Esophagus (tissue), 2 donors: ENCODE measurements at regions not wholly inside any gene's neighbourhood (a gene's known extent, or its start where the extent isn't known, plus 50 kb on each side); places are given as distances from the start of the nearest gene placed in this dataset.
A peak's percentile ranks its signal among the peaks of the same experiment; 100 is the strongest.

Experiments
- H3K27ac ChIP-seq, 2 donors: one replicate each; pipeline ENCODE4 v1.5.1; 2013; ENCODE audit warnings: low read depth in 2 of 2, mild to moderate bottlenecking in 2 of 2, inconsistent platforms in 1 of 2, low read length in 1 of 2, moderate library complexity in 1 of 2
- H3K27me3 ChIP-seq, 2 donors: one replicate each; pipeline ENCODE4 v1.6.1; 2013; ENCODE audit warnings: low read length in 2 of 2, control low read depth in 1 of 2, mild to moderate bottlenecking in 1 of 2; ENCODE audit not compliant: insufficient read depth in 2 of 2, control insufficient read depth in 1 of 2
- H3K36me3 ChIP-seq, 2 donors: one replicate each; pipeline ENCODE4 v1.6.1; 2013; ENCODE audit warnings: low read length in 1 of 2; ENCODE audit not compliant: control insufficient read depth in 2 of 2, insufficient read depth in 2 of 2
- H3K4me1 ChIP-seq, 2 donors: one replicate each; pipeline ENCODE4 v1.6.1; 2013; ENCODE audit warnings: low read length in 1 of 2; ENCODE audit not compliant: control insufficient read depth in 2 of 2, insufficient read depth in 2 of 2
- H3K4me3 ChIP-seq, 2 donors: one replicate each; pipeline ENCODE4 v1.5.1; 2013; ENCODE audit warnings: low read length in 2 of 2, mild to moderate bottlenecking in 2 of 2, low read depth in 1 of 2, moderate library complexity in 1 of 2
- H3K9me3 ChIP-seq, 2 donors: one replicate each; pipeline ENCODE4 v1.6.1; 2013; ENCODE audit warnings: mild to moderate bottlenecking in 2 of 2, low read depth in 1 of 2, low read length in 1 of 2, moderate library complexity in 1 of 2; ENCODE audit not compliant: control insufficient read depth in 2 of 2, insufficient read depth in 1 of 2
- WGBS, 2 donors: extraction: QIAGEN DNeasy Blood & Tissue Kit; methylation state at CpG; one replicate each; pipeline ENCODE4 v1.1.7; 2013; 5-methylcytosine and 5-hydroxymethylcytosine counted together
- donor health status: healthy with polysubstance abuse.
- donor health status: Bipolar disorder and iron deficiency.

DNA sequence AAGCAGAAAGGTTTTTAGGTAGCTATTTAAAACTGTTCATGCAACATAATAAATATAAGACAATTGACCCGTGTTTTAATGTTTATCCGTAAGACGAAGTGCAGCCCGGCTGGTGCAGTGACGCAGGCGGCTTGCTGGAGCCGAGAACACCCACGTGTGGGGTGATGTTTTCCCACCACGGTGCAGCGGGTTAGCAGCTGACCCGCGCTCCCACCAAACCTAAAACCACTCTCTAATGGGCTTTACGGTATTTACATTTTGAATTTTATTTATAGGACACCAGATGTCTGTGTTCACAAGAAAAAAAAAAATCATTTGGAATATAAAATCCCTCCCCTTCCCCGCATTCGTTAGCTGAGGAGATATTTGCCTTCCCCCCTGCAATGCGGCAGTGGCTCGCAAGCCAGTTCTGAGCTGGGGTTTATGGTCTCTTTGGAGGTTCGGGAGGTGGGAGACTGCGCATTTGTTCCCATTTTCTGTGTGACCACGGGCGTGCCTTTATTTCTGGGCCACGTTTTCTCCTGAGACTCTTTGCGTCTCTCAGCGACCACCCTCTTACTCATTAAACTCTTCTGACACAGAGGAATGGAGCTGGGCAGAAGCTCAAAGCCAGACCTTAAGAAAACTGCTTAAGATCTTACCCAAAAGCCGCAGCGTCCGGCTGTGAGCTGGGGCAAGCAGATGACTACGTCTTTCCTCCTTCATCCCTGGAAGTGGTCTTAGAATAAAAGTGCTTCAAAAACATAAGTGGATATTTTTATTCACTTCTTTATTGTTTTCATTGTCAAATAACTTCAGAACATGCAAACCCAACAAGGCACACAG, 301.1 kb downstream of the IRF8 start:
- Histone ChIP-seq H3K9me3 (peaks cover 0 to 2% of the 10 kb centered on the region in 2 donors), H3K4me1 (no peaks in the 10 kb centered on the region), H3K27ac (peak overlapping the region; percentile 69 to 83), H3K27me3 (peaks cover 0 to 5% of the 10 kb centered on the region in 2 donors), H3K36me3 (no peaks in the 10 kb centered on the region), H3K4me3 (no peak overlapping the region)
- 47 to 53% methylated on average over 28 of the region's 28 CpGs for WGBS, 2 donors

DNA sequence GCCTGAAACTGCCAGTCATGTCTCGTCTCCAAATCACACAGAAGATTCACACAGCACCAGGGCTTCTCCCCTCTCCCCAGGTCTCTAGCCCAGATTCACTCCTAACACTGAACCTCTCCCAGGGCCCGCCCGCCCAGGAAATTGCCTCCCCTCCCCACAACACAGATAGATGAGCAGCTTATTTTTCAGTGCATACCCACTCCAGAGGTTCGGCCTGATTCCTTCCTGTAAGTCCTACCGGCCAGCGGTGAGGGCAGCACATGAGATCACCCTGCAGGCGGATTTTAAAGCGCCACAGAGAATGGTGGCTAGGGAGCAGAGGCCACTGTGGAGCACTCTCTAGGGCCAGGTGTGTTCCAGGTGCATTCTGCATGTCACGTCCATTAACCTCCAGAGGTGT, 301.8 kb downstream of the IRF8 start:
- Histone ChIP-seq H3K4me1 (no peaks in the 10 kb centered on the region), H3K4me3 (no peak overlapping the region), H3K9me3 (peaks cover 0 to 2% of the 10 kb centered on the region in 2 donors), H3K27ac (peak overlapping the region; percentile 69 to 83), H3K27me3 (peaks cover 0 to 5% of the 10 kb centered on the region in 2 donors), H3K36me3 (no peaks in the 10 kb centered on the region)
- 59 to 64% methylated on average over 9 of the region's 9 CpGs for WGBS, 2 donors

DNA sequence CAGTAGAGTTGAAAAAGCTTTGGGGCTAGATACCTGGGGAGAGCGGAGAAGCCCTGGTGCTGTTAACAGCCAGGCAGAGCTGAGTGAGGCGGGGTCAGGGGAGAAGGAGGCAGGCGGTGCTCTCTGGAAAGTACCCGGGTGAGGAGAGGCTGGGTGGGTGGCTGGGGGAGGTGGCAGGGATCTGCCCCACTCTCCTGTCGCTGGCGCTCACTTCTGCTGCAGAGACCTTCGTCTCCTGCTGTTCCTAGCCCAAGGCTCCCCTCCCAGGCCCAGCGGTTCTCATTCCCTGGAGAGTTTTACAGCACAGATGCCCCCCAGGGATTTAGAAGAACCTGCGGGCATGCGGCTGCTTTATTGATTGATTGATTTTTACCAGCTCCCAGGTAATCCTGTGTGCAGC, 302.8 kb downstream of the IRF8 start:
- no peaks in the 10 kb centered on the region for H3K36me3 ChIP-seq
- peaks cover 0 to 2% of the 10 kb centered on the region in 2 donors for H3K9me3 ChIP-seq
- no peaks in the 10 kb centered on the region for H3K4me1 ChIP-seq
- peak overlapping the region; percentile 69 to 83 for H3K27ac ChIP-seq
- H3K27me3 ChIP-seq = peaks cover 0 to 5% of the 10 kb centered on the region in 2 donors
- WGBS, 2 donors = 48 to 62% methylated on average over 10 of the region's 10 CpGs
- no peak overlapping the region for H3K4me3 ChIP-seq

DNA sequence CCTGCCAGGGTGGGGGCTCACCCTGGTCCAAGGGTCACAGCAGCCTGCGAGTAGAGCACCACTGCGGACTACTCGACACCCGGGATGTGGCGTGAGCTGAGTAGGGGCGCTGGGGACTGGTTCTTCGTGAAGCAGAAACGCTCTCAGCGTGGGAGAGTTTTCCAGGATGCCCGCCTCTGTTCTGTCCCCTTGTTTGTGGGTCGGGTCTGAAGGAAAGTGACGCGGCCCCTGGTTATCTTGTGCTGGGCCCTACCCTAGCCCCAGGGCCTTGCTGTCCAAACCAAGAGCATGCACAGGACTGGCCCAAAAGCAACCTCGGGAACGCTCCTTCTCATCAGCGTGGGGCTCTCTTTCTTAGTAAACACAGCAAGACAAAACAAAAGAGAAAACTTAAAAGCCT, 303.3 kb downstream of the IRF8 start:
- H3K4me3 ChIP-seq = no peak overlapping the region
- H3K36me3 ChIP-seq = no peaks in the 10 kb centered on the region
- no peaks in the 10 kb centered on the region for H3K4me1 ChIP-seq
- H3K27ac ChIP-seq = peak overlapping the region in 1 of 2 donors; percentile 83
- 67 to 70% methylated on average over 16 of the region's 16 CpGs for WGBS, 2 donors
- H3K9me3 ChIP-seq = peaks cover 0 to 2% of the 10 kb centered on the region in 2 donors
- H3K27me3 ChIP-seq = peaks cover 0 to 5% of the 10 kb centered on the region in 2 donors

DNA sequence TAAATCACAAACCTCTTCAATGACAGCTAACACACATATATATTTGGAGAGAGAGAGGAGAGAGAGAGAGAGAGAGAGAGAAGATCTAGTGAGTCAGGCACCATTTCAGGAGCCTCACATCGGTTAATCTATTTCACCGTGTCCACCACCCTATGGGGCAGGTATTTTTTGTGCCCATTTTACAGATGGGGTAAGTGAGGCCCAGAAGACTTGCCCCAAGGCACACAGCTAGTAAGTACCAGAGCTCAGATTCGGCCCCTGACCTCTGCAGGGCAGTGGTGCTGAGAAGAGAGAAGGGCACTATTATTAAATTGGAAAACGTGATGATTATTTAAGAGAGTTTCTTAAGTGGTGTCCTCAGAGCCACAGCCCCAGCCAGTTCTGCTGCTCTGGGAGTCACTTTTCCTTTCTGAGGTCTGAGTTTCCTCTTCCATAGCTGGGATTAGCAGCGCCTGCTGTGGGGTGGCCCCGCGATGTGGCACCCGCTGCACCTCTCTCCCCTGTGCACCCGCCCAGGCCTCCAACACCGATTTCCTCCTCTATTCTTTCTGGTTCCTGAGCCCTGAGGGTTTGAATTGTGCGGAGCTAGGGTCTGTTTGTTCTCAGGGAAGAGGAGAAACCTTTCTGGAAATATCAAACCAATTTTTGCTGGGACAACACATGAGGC, 303.9 kb downstream of the IRF8 start:
- Histone ChIP-seq H3K9me3 (peaks cover 0 to 2% of the 10 kb centered on the region in 2 donors), H3K36me3 (no peaks in the 10 kb centered on the region), H3K27ac (no peak overlapping the region), H3K4me1 (no peaks in the 10 kb centered on the region), H3K4me3 (no peak overlapping the region), H3K27me3 (peaks cover 0 to 5% of the 10 kb centered on the region in 2 donors)
- WGBS, 2 donors = 80% methylated on average over 11 of the region's 11 CpGs

DNA sequence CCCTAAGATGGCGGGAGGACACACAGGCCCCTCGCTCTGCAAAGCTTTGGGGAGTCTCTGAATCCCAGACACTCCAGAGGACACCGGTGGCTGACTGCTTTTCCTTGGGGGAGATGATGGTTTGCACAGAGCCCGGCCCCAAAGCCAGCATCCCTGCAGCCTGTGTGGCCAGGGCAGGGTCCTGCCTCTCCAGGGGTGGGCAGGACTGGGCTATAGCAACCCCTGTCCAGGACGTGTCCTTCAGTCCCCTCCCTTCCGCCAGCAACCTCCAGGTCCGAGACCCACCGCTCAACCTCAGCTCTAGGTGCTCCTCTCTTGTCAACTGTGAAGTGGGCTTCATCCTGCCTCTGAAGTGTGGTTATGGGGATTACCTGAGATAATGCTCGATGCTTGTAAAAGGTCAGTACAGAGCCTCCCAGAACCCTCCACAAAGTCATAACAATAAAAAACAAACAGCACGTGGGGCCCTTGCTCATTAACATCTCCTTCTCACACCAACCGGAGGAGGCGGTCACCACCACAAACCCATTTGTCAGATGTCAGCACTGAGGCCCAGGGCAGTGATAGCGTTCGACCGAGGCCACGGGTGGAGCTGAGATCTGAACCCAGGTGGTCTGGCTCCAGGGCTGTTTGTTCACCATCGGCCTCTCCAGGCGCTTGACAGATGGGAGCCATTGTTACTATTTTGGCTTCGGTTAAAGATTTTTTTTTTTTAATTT, 304.8 kb downstream of the IRF8 start:
- no peak overlapping the region for H3K27ac ChIP-seq

DNA sequence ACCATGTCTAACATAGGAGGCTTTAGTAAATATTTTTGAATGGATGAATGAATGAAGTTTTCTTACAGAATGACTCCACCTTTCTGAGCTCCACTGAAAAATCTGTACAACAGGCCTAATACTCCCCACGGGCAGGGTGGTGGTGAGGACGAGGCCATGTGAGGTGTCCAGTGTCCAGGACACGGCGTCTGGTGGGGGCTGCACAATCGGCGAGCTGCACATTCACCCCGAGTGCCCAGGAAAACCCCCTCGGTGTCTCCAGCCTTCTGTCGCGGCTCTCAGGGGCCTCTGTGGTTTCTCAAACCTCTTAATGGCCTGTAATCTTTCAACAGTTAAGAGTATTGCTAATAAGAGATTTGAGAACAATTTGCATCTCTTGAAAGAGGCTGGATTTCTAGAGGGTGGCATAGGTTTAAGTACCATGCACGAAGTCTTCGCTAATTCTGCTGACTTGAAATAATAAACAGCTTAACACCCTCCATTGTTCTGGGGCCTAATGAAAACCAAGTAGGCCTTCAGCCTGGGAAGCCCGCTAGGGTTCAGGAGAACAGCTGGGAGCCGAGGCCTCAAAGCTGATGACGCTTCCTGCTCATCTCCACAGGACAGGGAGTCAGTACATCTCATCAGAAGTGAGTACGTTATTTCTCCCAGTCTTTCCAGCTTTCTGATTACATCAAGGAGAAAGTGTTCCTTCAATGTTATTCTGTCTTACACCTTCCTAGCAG, 304.6 kb upstream of the FOXF1 start:
- WGBS, 2 donors = 87 to 88% methylated on average over 16 of the region's 16 CpGs

More for the DNA sequence above, 304.8 kb downstream of the IRF8 start:
- no peak overlapping the region for H3K4me3 ChIP-seq
- peaks cover 0 to 2% of the 10 kb centered on the region in 2 donors for H3K9me3 ChIP-seq
- H3K36me3 ChIP-seq = no peaks in the 10 kb centered on the region
- H3K27me3 ChIP-seq = peaks cover 0 to 2% of the 10 kb centered on the region in 2 donors
- 81 to 85% methylated on average over 19 of the region's 19 CpGs for WGBS, 2 donors
- no peaks in the 10 kb centered on the region for H3K4me1 ChIP-seq

DNA sequence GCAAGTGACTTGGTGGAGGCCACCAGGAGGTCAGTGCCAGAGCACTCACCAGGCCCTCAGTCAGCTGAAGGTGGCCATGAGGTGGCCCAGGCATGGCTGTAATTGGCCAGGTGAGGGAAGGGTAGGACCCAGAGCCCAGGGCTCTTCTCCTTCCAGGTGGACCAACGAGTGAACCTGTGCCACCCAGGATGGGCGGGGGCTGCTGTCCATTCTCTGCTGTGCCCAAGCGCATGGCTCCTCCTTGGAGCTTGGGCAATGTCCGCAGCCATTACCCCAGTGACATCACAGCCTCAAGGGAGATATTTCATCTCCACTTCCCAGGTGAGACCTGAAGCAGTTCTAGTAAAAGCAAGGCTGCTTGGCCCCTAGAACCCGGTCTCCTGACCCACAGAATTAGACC, 303.0 kb upstream of the FOXF1 start:
- no peak overlapping the region for H3K4me3 ChIP-seq
- 71 to 80% methylated on average over 5 of the region's 5 CpGs for WGBS, 2 donors
- H3K9me3 ChIP-seq = peaks cover 0 to 2% of the 10 kb centered on the region in 2 donors
- H3K4me1 ChIP-seq = no peaks in the 10 kb centered on the region
- H3K27me3 ChIP-seq = no peaks in the 10 kb centered on the region
- H3K36me3 ChIP-seq = no peaks in the 10 kb centered on the region
- H3K27ac ChIP-seq = no peak overlapping the region

More for the DNA sequence above, 304.6 kb upstream of the FOXF1 start:
- H3K27ac ChIP-seq = no peak overlapping the region
- H3K36me3 ChIP-seq = no peaks in the 10 kb centered on the region
- H3K9me3 ChIP-seq = peaks cover 0 to 2% of the 10 kb centered on the region in 2 donors
- no peaks in the 10 kb centered on the region for H3K4me1 ChIP-seq
- H3K4me3 ChIP-seq = no peak overlapping the region
- no peaks in the 10 kb centered on the region for H3K27me3 ChIP-seq

DNA sequence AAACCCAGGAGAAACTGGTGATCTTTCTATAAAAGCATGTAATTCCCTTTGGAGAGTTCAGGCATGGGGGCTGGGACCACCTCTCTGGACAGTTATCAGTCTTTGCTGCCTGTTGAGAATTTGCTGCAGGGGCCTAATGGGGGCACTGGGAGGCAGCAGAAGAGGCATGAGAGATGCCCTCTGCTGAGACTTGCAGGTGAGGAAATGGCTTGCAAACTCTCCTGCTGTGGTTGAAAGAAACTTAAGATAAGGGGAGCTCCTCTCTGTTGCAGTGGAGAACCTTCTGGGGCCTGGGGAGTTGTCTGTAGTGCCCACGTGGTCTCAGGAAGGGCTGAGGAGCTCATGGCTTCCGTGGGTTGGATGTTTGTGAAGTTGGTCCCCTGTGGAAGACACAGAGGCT, 301.1 kb upstream of the FOXF1 start:
- no peaks in the 10 kb centered on the region for H3K9me3 ChIP-seq

More for the DNA sequence above, 301.1 kb upstream of the FOXF1 start:
- H3K4me1 ChIP-seq = peaks cover 0 to 2% of the 10 kb centered on the region in 2 donors
- WGBS, 2 donors = 40 to 62% methylated on average over 2 of the region's 2 CpGs
- no peak overlapping the region for H3K27ac ChIP-seq
- no peak overlapping the region for H3K4me3 ChIP-seq
- no peaks in the 10 kb centered on the region for H3K27me3 ChIP-seq
- H3K36me3 ChIP-seq = no peaks in the 10 kb centered on the region
